ENCODE measurements at regions not wholly inside any gene's neighbourhood (a gene's known extent, or its start where the extent isn't known, plus 50 kb on each side); places are given as distances from the start of the nearest gene placed in this dataset.

DNA sequence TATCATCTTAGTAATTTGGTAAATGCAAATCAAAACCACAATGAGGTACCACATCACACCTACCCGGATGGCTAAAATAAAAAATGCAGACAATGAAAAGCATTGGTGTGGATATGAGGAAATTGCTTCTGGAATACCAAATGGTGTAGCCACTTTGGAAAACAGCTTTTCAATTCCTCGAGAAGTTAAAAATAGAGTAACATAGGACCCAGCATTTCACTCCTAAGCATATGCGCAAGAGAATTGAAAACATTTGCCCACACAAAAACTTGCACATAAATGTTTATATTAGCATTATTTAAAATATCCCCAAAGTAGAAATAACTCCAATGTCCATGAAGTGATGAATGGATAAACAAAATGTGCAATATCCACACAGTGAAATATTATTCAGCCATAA is 608.7 kb downstream of the ISL1 start:
- TF ChIP-seq, protein P1, sequence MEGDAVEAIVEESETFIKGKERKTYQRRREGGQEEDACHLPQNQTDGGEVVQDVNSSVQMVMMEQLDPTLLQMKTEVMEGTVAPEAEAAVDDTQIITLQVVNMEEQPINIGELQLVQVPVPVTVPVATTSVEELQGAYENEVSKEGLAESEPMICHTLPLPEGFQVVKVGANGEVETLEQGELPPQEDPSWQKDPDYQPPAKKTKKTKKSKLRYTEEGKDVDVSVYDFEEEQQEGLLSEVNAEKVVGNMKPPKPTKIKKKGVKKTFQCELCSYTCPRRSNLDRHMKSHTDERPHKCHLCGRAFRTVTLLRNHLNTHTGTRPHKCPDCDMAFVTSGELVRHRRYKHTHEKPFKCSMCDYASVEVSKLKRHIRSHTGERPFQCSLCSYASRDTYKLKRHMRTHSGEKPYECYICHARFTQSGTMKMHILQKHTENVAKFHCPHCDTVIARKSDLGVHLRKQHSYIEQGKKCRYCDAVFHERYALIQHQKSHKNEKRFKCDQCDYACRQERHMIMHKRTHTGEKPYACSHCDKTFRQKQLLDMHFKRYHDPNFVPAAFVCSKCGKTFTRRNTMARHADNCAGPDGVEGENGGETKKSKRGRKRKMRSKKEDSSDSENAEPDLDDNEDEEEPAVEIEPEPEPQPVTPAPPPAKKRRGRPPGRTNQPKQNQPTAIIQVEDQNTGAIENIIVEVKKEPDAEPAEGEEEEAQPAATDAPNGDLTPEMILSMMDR (conservative IDR thresholded peaks at IDR 0.05; ENCODE audit: low read length): no peak
- no peak for TF ChIP-seq EZH2phosphoT487 (IDR thresholded peaks at IDR 0.05; ENCODE audit: borderline replicate concordance)
